Colonic mucosa (tissue), 4 donors: ENCODE measurements at regions not wholly inside any gene's neighbourhood (a gene's known extent, or its start where the extent isn't known, plus 50 kb on each side); places are given as distances from the start of the nearest gene placed in this dataset.

Source experiments
- DNase-seq: peaks from one replicate; pipeline ENCODE4 v3.0.0-alpha.2; 2020
- H3K27ac ChIP-seq: fragments of 200-600 bp; one replicate; pipeline ENCODE4 v1.8.0; 2021
- H3K27me3 ChIP-seq: fragments of 200-600 bp; one replicate; pipeline ENCODE4 v1.8.0; 2021
- H3K36me3 ChIP-seq: fragments of 200-600 bp; one replicate; pipeline ENCODE4 v1.8.0; 2021
- H3K4me1 ChIP-seq: fragments of 200-600 bp; one replicate; pipeline ENCODE4 v1.8.0; 2021; ENCODE audit warnings: mild to moderate bottlenecking
- H3K4me3 ChIP-seq: fragments of 200-600 bp; one replicate; pipeline ENCODE4 v1.8.0; 2021
- H3K9ac ChIP-seq, 2 donors: one replicate each; pipeline ENCODE4 v1.7.0; 2013; ENCODE audit warnings: control low read depth in 2 of 2, low read depth in 2 of 2, low read length in 2 of 2
- H3K9me3 ChIP-seq: fragments of 200-600 bp; one replicate; pipeline ENCODE4 v1.8.0; 2021
- intact Hi-C: fragments of 100-400 bp; cut with DNase I; formaldehyde crosslinking; loops from one replicate; pipeline ENCODE4 v1.14.1; 2022
- TF ChIP-seq, protein P1 (sequence below): fragments of 200-600 bp; IDR thresholded peaks from one replicate; pipeline ENCODE4 v1.8.0; 2022; ENCODE audit warnings: antibody characterized with exemption, mild to moderate bottlenecking
- donor health status: healthy.
- donor health status: DM: no; HTN: no; CAD: no.
- donor health status: DM: no; HTN: no; CAD: no.

- TF ChIP-seq, protein P1, sequence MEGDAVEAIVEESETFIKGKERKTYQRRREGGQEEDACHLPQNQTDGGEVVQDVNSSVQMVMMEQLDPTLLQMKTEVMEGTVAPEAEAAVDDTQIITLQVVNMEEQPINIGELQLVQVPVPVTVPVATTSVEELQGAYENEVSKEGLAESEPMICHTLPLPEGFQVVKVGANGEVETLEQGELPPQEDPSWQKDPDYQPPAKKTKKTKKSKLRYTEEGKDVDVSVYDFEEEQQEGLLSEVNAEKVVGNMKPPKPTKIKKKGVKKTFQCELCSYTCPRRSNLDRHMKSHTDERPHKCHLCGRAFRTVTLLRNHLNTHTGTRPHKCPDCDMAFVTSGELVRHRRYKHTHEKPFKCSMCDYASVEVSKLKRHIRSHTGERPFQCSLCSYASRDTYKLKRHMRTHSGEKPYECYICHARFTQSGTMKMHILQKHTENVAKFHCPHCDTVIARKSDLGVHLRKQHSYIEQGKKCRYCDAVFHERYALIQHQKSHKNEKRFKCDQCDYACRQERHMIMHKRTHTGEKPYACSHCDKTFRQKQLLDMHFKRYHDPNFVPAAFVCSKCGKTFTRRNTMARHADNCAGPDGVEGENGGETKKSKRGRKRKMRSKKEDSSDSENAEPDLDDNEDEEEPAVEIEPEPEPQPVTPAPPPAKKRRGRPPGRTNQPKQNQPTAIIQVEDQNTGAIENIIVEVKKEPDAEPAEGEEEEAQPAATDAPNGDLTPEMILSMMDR, result no peak
- no peak for DNase-seq
- no peaks in the 10 kb centered on the region for H3K27me3 ChIP-seq
- no peaks in the 10 kb centered on the region for H3K4me1 ChIP-seq
- H3K36me3 ChIP-seq, result no peaks in the 10 kb centered on the region
- no peak overlapping the region for H3K27ac ChIP-seq
- H3K9me3 ChIP-seq, result no peaks in the 10 kb centered on the region
- intact Hi-C loops, result no loop called here
- H3K4me3 ChIP-seq, result no peak overlapping the region
- H3K9ac ChIP-seq, result no peak overlapping the region
These were observed 734.6 kb downstream of the GLUD2 start for GRCh38 chrX:121781991-121782390.

DNA sequence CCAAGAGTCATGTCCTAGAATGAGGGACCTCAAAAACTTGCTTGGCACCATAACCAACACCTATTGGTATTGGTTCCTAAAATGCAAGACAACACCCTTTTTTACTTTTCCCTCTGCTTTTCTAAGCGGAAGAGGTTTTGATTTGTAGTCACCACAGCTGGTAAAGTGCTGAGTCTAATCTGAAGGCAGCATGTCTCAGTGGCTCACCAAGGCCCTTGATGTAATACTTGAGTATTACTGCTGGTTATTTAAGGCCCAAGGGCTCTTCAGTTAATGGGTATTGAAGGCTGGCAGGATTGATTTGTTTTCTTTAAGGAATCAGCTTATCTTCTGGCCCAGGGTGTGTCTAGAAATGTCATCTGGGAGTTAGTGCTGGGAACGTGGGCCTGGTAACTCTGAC lies 735.1 kb downstream of the GLUD2 start:
- TF ChIP-seq, protein P1, result no peak
- Histone ChIP-seq H3K27me3 (no peaks in the 10 kb centered on the region), H3K9ac (no peak overlapping the region), H3K27ac (no peak overlapping the region), H3K4me3 (no peak overlapping the region), H3K4me1 (no peaks in the 10 kb centered on the region), H3K36me3 (no peaks in the 10 kb centered on the region), H3K9me3 (no peaks in the 10 kb centered on the region)
- DNase-seq, result no peak
- intact Hi-C loops, result no loop called here

- TF ChIP-seq, protein P1, result no peak
- Histone ChIP-seq H3K27ac (no peak overlapping the region), H3K9ac (no peak overlapping the region), H3K4me1 (no peaks in the 10 kb centered on the region), H3K36me3 (no peaks in the 10 kb centered on the region), H3K9me3 (no peaks in the 10 kb centered on the region), H3K4me3 (no peak overlapping the region), H3K27me3 (no peaks in the 10 kb centered on the region)
- intact Hi-C loops, result no loop called here
- DNase-seq, result no peak
These were observed 735.6 kb downstream of the GLUD2 start for GRCh38 chrX:121782976-121783375.

- no peak for DNase-seq
- no peak overlapping the region for H3K9ac ChIP-seq
- H3K9me3 ChIP-seq, result no peaks in the 10 kb centered on the region
- no peak overlapping the region for H3K4me3 ChIP-seq
- H3K4me1 ChIP-seq, result no peaks in the 10 kb centered on the region
- H3K27ac ChIP-seq, result no peak overlapping the region
- no peaks in the 10 kb centered on the region for H3K36me3 ChIP-seq
- intact Hi-C loops, result no loop called here
- TF ChIP-seq, protein P1, result no peak
- no peaks in the 10 kb centered on the region for H3K27me3 ChIP-seq
These were observed 755.5 kb downstream of the GLUD2 start for GRCh38 chrX:121802881-121803412.

GRCh38 chrX:121823406-121823805 lies 776.0 kb downstream of the GLUD2 start:
- TF ChIP-seq, protein P1, result no peak
- no peak overlapping the region for H3K9ac ChIP-seq
- H3K36me3 ChIP-seq, result no peaks in the 10 kb centered on the region
- H3K4me1 ChIP-seq, result no peaks in the 10 kb centered on the region
- H3K4me3 ChIP-seq, result no peak overlapping the region
- no peaks in the 10 kb centered on the region for H3K27me3 ChIP-seq
- no peak overlapping the region for H3K27ac ChIP-seq
- intact Hi-C loops, result no loop called here
- H3K9me3 ChIP-seq, result no peaks in the 10 kb centered on the region
- no peak for DNase-seq
